Panc1 (cell line): ENCODE measurements at regions not wholly inside any gene's neighbourhood (a gene's known extent, or its start where the extent isn't known, plus 50 kb on each side); places are given as distances from the start of the nearest gene placed in this dataset.

Source experiments
- ATAC-seq: fragments of 200-7000 bp; cut with Tn5 transposase; 2 replicates; pipeline ENCODE4 v1.9.1; 2020; ENCODE audit warnings: mild to moderate bottlenecking, moderate library complexity
- BruUV-seq: library from RNA; stranded (reverse); fragments of 400-500 nt; replicated peaks from 2 replicates; lab custom pipeline; 2021; lab: Mats Ljungman, UMichigan
- CTCF ChIA-PET: fragments of 300-600 bp; sonication (Branson Sonifier 250); formaldehyde crosslinking; loops from one replicate; lab custom pipeline; 2022; ENCODE audit warnings: antibody characterized with exemption; lab: Charles Lee
- POLR2A ChIA-PET: fragments of 300-600 bp; sonication (Branson Sonifier 250); formaldehyde crosslinking; loops from one replicate; lab custom pipeline; 2022; ENCODE audit warnings: antibody characterized with exemption; lab: Charles Lee
- DNase-seq: peaks from one replicate; pipeline ENCODE4 v3.0.0-alpha.2; 2010; ENCODE audit warnings: low read depth, low spot score
- H3K27ac ChIP-seq: 2 replicates; pipeline ENCODE4 v1.5.1; 2011; ENCODE audit warnings: mild to moderate bottlenecking, low read length, inconsistent platforms
- H3K27me3 ChIP-seq: fragments of 200-500 bp; sonication (Bioruptor generic); 2 replicates; pipeline ENCODE4 v1.6.0; 2014; ENCODE audit warnings: low read length, inconsistent platforms; ENCODE audit not compliant: control insufficient read depth, insufficient read depth
- H3K36me3 ChIP-seq: fragments of 200-500 bp; sonication (Bioruptor generic); 2 replicates; pipeline ENCODE4 v1.5.1; 2014; ENCODE audit warnings: inconsistent platforms, mild to moderate bottlenecking, low read length, moderate library complexity; ENCODE audit not compliant: control insufficient read depth, insufficient read depth
- H3K4me1 ChIP-seq: 2 replicates; pipeline ENCODE4 v1.5.1; 2011; ENCODE audit warnings: inconsistent platforms, mild to moderate bottlenecking, low read length, moderate library complexity; ENCODE audit not compliant: control insufficient read depth, insufficient read depth
- H3K4me3 ChIP-seq, 2 experiments: 2 replicates each; pipeline ENCODE4 v1.5.1; 2011 to 2012; ENCODE audit warnings: low read depth in 2 of 2, low read length in 2 of 2, mild to moderate bottlenecking in 2 of 2, inconsistent platforms in 1 of 2, moderate library complexity in 1 of 2
- H3K9me3 ChIP-seq: fragments of 200-500 bp; sonication (Bioruptor generic); 2 replicates; pipeline ENCODE4 v1.5.1; 2014; ENCODE audit warnings: low read depth, mild to moderate bottlenecking, inconsistent platforms, low read length, moderate library complexity; ENCODE audit not compliant: control insufficient read depth, insufficient read depth
- POLR2AphosphoS5 ChIP-seq: IDR thresholded peaks from 2 replicates; pipeline ENCODE4 v1.6.1; 2012; ENCODE audit warnings: mild to moderate bottlenecking, low read depth, low read length, moderate library complexity
- SIN3A ChIP-seq: IDR thresholded peaks from 2 replicates; pipeline ENCODE4 v1.6.1; 2012; ENCODE audit warnings: low read depth, mild to moderate bottlenecking, low read length, moderate library complexity, borderline replicate concordance; ENCODE audit not compliant: insufficient read depth
- TCF7L2 ChIP-seq: IDR thresholded peaks from 2 replicates; pipeline ENCODE4 v1.6.1; 2011; ENCODE audit warnings: mild to moderate bottlenecking, low read depth, low read length, inconsistent platforms
- in situ Hi-C: cut with HindIII; loops from 2 replicates; pipeline ENCODE4 v1.10.0; 2016; ENCODE audit warnings: low sequenced_read_pairs, low pct_unique_long_range_greater_than_20kb
- intact Hi-C: fragments of 100-400 bp; cut with micrococcal nuclease; formaldehyde crosslinking; loops from one replicate; pipeline ENCODE4 v1.10.0; 2022; ENCODE audit not compliant: unreplicated experiment
- TF ChIP-seq, protein P1 (sequence below): fragments of 450-650 bp; IDR thresholded peaks from 2 replicates; pipeline ENCODE4 v1.5.1; 2017; ENCODE audit warnings: mild to moderate bottlenecking
- TF ChIP-seq, protein P2 (sequence below), 2 experiments: IDR thresholded peaks; 2 replicates each; pipeline ENCODE4 v1.6.1; 2011 to 2012; ENCODE audit warnings: low read depth in 2 of 2, control low read depth in 1 of 2, low read length in 1 of 2, mild to moderate bottlenecking in 1 of 2, moderate library complexity in 1 of 2; ENCODE audit not compliant: insufficient read depth in 1 of 2

DNA sequence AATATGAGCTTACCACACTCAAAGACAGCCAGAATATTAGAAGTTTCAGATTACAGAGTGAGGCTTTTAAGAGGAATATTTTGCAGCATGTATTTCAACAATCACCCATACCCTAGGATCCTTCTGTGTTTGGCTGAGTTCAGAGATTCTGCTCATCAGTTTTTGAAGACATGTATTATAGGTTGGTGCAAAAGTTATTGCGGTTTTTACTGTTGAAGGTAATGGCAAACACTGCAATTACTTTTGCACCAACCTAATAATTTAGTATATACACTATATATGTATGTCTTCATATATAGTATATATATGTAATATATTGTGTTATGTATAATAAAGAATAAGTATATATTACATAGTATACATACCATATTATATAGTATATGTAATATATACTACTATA is 435.1 kb downstream of the IRS2 start:
- in situ Hi-C loops (no loop called here), intact Hi-C loops (no loop called here)
- Histone ChIP-seq H3K4me3 (no peak overlapping the region), H3K9me3 (no peaks in the 10 kb centered on the region), H3K27ac (no peak overlapping the region), H3K36me3 (no peaks in the 10 kb centered on the region), H3K27me3 (no peaks in the 10 kb centered on the region), H3K4me1 (no peaks in the 10 kb centered on the region)
- TF ChIP-seq POLR2AphosphoS5 = no peak
- no TSS peak for BruUV-seq
- DNase-seq (no peak), ATAC-seq (no peak)
- ChIA-PET CTCF (no interaction called here), POLR2A (no interaction called here)

DNA sequence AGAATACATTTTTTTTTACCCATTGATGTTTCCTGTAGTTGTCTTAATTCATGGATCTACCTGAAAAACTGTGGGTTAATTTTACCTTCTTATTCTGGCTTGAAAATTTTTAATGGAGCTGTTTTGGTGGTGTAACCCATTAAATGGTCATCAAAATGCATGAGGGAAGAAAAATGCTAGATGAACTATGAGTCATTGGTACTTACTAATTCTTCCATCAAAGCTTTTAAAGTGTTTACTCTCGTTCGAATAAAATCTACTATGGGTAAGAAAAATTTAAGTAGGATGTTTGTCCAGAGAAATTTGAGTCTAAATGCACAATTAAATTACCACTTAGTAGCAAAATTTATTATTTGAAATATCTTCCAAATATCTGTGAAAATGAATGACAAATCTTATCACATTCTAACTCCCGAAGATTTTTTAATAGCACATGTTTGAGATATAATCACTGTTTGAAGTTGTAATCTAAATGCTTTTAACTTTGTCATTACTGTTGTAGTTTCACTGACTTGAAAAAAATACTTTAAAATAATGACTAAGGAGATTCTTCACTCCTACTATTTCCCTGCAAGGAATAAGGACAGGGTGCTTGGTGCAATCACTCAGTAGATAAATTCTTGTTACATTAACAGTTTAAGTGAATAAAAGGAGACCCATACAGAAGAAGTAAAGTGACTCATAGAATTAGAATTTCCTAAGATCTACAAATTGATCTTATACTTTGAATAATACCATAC is 437.7 kb downstream of the IRS2 start:
- ChIA-PET CTCF (no interaction called here), POLR2A (no interaction called here)
- Histone ChIP-seq H3K4me1 (no peaks in the 10 kb centered on the region), H3K27me3 (no peaks in the 10 kb centered on the region), H3K36me3 (no peaks in the 10 kb centered on the region), H3K4me3 (no peak overlapping the region), H3K9me3 (no peaks in the 10 kb centered on the region), H3K27ac (no peak overlapping the region)
- TF ChIP-seq, protein P1, sequence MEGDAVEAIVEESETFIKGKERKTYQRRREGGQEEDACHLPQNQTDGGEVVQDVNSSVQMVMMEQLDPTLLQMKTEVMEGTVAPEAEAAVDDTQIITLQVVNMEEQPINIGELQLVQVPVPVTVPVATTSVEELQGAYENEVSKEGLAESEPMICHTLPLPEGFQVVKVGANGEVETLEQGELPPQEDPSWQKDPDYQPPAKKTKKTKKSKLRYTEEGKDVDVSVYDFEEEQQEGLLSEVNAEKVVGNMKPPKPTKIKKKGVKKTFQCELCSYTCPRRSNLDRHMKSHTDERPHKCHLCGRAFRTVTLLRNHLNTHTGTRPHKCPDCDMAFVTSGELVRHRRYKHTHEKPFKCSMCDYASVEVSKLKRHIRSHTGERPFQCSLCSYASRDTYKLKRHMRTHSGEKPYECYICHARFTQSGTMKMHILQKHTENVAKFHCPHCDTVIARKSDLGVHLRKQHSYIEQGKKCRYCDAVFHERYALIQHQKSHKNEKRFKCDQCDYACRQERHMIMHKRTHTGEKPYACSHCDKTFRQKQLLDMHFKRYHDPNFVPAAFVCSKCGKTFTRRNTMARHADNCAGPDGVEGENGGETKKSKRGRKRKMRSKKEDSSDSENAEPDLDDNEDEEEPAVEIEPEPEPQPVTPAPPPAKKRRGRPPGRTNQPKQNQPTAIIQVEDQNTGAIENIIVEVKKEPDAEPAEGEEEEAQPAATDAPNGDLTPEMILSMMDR = no peak
- TF ChIP-seq TCF7L2 = no peak
- TF ChIP-seq POLR2AphosphoS5 = no peak
- TF ChIP-seq, protein P2, sequence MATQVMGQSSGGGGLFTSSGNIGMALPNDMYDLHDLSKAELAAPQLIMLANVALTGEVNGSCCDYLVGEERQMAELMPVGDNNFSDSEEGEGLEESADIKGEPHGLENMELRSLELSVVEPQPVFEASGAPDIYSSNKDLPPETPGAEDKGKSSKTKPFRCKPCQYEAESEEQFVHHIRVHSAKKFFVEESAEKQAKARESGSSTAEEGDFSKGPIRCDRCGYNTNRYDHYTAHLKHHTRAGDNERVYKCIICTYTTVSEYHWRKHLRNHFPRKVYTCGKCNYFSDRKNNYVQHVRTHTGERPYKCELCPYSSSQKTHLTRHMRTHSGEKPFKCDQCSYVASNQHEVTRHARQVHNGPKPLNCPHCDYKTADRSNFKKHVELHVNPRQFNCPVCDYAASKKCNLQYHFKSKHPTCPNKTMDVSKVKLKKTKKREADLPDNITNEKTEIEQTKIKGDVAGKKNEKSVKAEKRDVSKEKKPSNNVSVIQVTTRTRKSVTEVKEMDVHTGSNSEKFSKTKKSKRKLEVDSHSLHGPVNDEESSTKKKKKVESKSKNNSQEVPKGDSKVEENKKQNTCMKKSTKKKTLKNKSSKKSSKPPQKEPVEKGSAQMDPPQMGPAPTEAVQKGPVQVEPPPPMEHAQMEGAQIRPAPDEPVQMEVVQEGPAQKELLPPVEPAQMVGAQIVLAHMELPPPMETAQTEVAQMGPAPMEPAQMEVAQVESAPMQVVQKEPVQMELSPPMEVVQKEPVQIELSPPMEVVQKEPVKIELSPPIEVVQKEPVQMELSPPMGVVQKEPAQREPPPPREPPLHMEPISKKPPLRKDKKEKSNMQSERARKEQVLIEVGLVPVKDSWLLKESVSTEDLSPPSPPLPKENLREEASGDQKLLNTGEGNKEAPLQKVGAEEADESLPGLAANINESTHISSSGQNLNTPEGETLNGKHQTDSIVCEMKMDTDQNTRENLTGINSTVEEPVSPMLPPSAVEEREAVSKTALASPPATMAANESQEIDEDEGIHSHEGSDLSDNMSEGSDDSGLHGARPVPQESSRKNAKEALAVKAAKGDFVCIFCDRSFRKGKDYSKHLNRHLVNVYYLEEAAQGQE (IDR thresholded peaks at IDR 0.05; ENCODE audit: insufficient read depth in 1 of 2, low read depth in 2 of 2, low read length in 1 of 2) = no peak
- TF ChIP-seq SIN3A = no peak
- intact Hi-C loops = no loop called here
- ATAC-seq = no peak
- no TSS peak for BruUV-seq
- in situ Hi-C loops = no loop called here
- no peak for DNase-seq

DNA sequence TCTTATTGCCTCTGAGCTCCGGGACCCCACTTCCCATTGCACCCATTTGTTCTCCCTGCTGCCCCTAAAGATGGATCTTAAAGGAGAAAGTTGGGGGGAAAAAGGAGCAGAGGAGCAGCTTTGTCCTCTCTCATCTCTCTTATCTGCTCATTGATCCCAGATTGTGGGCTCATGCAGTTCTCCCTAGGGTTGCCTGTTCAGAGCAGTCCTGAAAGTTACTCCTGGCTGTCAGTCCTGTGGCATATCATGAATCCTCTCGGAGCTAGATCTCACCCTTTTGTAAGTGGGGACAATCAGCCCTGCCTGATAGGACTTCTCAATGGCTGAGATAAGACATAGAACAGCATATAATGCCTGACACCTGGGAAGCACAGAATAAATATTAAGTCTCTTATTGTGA is 440.3 kb downstream of the IRS2 start:
- H3K4me1 ChIP-seq = no peaks in the 10 kb centered on the region
- no peak overlapping the region for H3K27ac ChIP-seq
- intact Hi-C loops = no loop called here
- no peaks in the 10 kb centered on the region for H3K27me3 ChIP-seq
- in situ Hi-C loops = no loop called here
- no peak for DNase-seq
- ATAC-seq = no peak
- no peaks in the 10 kb centered on the region for H3K36me3 ChIP-seq
- no peak overlapping the region for H3K4me3 ChIP-seq
- CTCF ChIA-PET = no interaction called here
- POLR2A ChIA-PET = no interaction called here
- TF ChIP-seq SIN3A (no peak), POLR2AphosphoS5 (no peak)
- TF ChIP-seq, protein P1 = no peak
- H3K9me3 ChIP-seq = no peaks in the 10 kb centered on the region
- BruUV-seq = no TSS peak
